ENCODE measurements at regions not wholly inside any gene's neighbourhood (a gene's known extent, or its start where the extent isn't known, plus 50 kb on each side); places are given as distances from the start of the nearest gene placed in this dataset.

- Mint-ChIP-seq H3K27ac (no peak overlapping the region), H3K9me3 (no peaks in the 10 kb centered on the region), H3K4me1 (ENCODE audit: low read depth) (no peaks in the 10 kb centered on the region), H3K4me3 (no peak overlapping the region), H3K36me3 (ENCODE audit: low read depth) (no peaks in the 10 kb centered on the region), H3K27me3 (ENCODE audit: low read depth) (peaks cover 2% of the 10 kb centered on the region)
- no peak for DNase-seq (ENCODE audit: low spot score)
Observed at GRCh38 chr1:99131546-99131945, 126.9 kb upstream of the PLPPR5 start.

DNA sequence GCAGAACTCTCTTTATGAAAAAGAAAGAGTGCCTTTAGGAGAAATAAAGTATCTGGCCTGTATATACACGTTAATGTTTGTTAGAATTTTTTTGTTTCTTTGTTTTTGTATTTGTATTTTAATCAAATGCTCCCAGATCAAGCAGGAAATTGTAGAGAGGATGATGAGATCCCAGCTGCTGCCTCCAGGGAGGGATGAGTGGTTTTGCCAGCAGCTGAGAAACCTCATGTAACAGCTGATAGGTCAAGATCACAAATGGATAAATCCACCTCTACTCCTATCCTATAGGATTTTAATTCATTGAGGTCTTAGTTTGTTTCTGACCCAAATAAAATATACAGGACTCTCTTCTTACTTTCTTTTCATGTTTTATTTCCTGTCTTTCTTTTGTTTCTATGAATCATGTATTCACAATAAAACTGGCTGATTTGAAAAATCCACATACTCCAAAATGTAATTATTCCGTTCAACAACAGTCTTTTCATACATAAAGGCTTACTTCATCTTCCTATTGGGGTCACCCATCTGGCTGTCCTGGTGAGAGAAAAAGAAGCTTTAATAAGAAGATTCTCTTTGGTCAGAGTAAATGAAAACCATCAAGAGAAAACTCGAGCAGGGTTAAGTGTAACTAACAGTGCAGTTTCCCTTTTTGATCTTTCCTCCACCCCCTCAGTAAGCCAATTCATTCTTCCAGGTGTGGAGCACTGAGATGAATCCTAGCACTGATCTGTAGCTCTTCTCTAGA lies 129.3 kb upstream of the PLPPR5 start:
- DNase-seq (ENCODE audit: low spot score) = no peak
- Mint-ChIP-seq H3K4me1 (ENCODE audit: low read depth) (no peaks in the 10 kb centered on the region), H3K9me3 (no peaks in the 10 kb centered on the region), H3K27ac (no peak overlapping the region), H3K27me3 (ENCODE audit: low read depth) (no peaks in the 10 kb centered on the region), H3K36me3 (ENCODE audit: low read depth) (no peaks in the 10 kb centered on the region), H3K4me3 (no peak overlapping the region)

DNA sequence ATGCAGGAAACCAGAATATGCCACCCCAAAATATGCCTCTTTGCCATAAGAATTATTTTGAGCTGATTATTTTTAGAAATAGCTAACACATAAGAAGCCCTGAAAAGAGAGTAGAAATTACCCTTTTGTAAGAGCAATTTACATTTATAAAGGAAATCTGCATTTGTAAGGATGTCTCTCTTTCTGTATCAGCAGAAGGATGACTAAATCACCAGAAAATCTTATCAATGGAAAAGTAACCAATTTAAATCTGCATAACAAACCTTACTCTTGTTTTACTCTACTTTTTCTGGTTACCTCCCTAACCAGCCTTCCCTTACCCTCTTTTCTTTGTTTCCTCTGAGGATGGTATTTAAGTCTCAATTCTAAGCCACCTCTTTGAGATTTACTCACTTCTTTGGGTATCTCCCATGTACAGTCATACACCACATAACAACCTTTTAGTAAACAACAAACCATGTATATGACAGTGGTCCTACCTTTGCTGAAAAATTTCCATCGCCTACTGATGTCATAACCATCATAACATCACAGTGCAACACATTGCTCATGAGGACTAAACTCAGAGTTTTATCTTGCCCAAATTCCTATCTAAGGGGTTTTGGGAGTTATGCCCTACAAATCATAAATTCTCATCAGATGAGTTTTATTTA lies 126.6 kb upstream of the PLPPR4 start:
- Mint-ChIP-seq H3K27me3 (ENCODE audit: low read depth) (no peaks in the 10 kb centered on the region), H3K27ac (no peak overlapping the region), H3K36me3 (ENCODE audit: low read depth) (no peaks in the 10 kb centered on the region), H3K4me1 (ENCODE audit: low read depth) (no peaks in the 10 kb centered on the region), H3K4me3 (no peak overlapping the region), H3K9me3 (no peaks in the 10 kb centered on the region)
- no peak for DNase-seq (ENCODE audit: low spot score)

DNA sequence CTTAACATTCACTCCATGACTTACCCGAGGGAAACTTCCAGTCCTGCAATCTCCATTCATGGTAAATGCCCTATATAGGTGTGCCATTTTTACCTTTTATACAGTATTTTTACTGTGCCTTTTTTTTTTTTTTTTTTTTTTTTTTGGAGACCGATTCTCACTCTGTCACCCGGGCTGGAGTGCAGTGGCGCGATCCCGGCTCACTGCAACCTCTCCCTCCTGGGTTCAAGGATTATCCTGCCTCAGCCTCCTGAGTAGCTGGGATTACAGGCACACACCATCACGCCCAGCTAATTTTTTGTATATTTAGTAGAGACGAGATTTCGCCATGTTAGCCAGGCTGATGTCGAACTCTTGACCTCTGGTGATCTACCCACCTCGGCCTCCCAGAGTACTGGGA lies 124.4 kb upstream of the PLPPR4 start:
- DNase-seq (ENCODE audit: low spot score) = no peak
- H3K27ac Mint-ChIP-seq = no peak overlapping the region

GRCh38 chr1:99146129-99146848 lies 118.0 kb upstream of the PLPPR4 start:
- no peak for DNase-seq (ENCODE audit: low spot score)
- no peaks in the 10 kb centered on the region for H3K4me1 Mint-ChIP-seq (ENCODE audit: low read depth)
- H3K27me3 Mint-ChIP-seq (ENCODE audit: low read depth) = peaks cover 3% of the 10 kb centered on the region
- no peak overlapping the region for H3K4me3 Mint-ChIP-seq
- H3K9me3 Mint-ChIP-seq = no peaks in the 10 kb centered on the region
- no peaks in the 10 kb centered on the region for H3K36me3 Mint-ChIP-seq (ENCODE audit: low read depth)
- H3K27ac Mint-ChIP-seq = no peak overlapping the region

More for the DNA sequence above, 124.4 kb upstream of the PLPPR4 start:
- Mint-ChIP-seq H3K4me3 (no peak overlapping the region), H3K4me1 (ENCODE audit: low read depth) (no peaks in the 10 kb centered on the region), H3K27me3 (ENCODE audit: low read depth) (no peaks in the 10 kb centered on the region), H3K9me3 (no peaks in the 10 kb centered on the region), H3K36me3 (ENCODE audit: low read depth) (no peaks in the 10 kb centered on the region)

- H3K36me3 Mint-ChIP-seq (ENCODE audit: low read depth) = no peaks in the 10 kb centered on the region
- no peak overlapping the region for H3K4me3 Mint-ChIP-seq
- H3K9me3 Mint-ChIP-seq = no peaks in the 10 kb centered on the region
- no peak for DNase-seq (ENCODE audit: low spot score)
- H3K27me3 Mint-ChIP-seq (ENCODE audit: low read depth) = peaks cover 3% of the 10 kb centered on the region
- H3K27ac Mint-ChIP-seq = no peak overlapping the region
- H3K4me1 Mint-ChIP-seq (ENCODE audit: low read depth) = no peaks in the 10 kb centered on the region
Observed at GRCh38 chr1:99149952-99150351, 114.3 kb upstream of the PLPPR4 start.

DNA sequence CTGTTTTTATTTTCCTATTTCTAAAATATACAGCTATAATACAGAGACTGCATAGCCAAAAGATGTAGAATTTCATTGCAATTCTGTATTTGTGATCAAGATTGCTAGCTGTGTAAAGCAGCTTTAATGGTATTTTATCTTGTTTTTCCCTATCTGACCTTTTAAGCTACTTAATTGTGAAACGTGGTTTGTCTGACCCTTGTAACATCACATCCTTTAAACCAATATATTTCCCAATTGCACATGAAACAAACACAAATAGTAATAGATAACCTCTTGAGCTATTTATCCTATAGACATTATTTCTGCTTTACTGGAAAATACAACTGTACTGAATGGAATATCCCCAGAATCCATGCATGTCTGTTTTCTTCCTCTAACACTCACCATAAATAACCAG lies 112.2 kb upstream of the PLPPR4 start:
- no peak overlapping the region for H3K4me3 Mint-ChIP-seq
- no peaks in the 10 kb centered on the region for H3K36me3 Mint-ChIP-seq (ENCODE audit: low read depth)
- H3K27ac Mint-ChIP-seq = no peak overlapping the region
- H3K9me3 Mint-ChIP-seq = no peaks in the 10 kb centered on the region
- DNase-seq (ENCODE audit: low spot score) = no peak
- H3K4me1 Mint-ChIP-seq (ENCODE audit: low read depth) = no peaks in the 10 kb centered on the region
- peaks cover 3% of the 10 kb centered on the region for H3K27me3 Mint-ChIP-seq (ENCODE audit: low read depth)

GRCh38 chr1:99163671-99164070 lies 100.6 kb upstream of the PLPPR4 start:
- H3K27me3 Mint-ChIP-seq (ENCODE audit: low read depth) = no peaks in the 10 kb centered on the region
- no peak overlapping the region for H3K4me3 Mint-ChIP-seq
- H3K4me1 Mint-ChIP-seq (ENCODE audit: low read depth) = no peaks in the 10 kb centered on the region
- no peak overlapping the region for H3K27ac Mint-ChIP-seq
- no peak for DNase-seq (ENCODE audit: low spot score)
- no peaks in the 10 kb centered on the region for H3K36me3 Mint-ChIP-seq (ENCODE audit: low read depth)
- no peaks in the 10 kb centered on the region for H3K9me3 Mint-ChIP-seq

DNA sequence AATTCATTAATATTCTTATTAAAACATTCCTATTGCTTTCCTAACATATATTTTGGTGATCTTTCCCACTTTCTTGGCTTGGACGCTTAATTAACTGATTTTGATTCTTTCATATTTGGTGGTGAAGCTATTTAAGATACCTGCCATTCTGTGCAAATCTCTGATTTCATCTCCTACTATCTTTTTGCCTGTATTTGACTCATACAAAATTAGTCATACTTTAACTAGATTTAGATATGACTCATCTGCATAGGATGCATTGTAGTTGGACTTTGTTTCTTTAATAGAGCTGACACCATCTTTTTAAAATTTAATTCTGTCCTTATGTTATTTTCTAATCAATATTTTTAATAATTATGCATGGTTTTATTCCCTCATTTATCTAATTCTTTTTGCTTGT lies 93.8 kb upstream of the PLPPR4 start:
- H3K36me3 Mint-ChIP-seq (ENCODE audit: low read depth) = no peaks in the 10 kb centered on the region
- H3K27ac Mint-ChIP-seq = no peak overlapping the region
- H3K4me1 Mint-ChIP-seq (ENCODE audit: low read depth) = peaks cover 3% of the 10 kb centered on the region
- no peak for DNase-seq (ENCODE audit: low spot score)
- H3K27me3 Mint-ChIP-seq (ENCODE audit: low read depth) = peaks cover 2% of the 10 kb centered on the region
- no peak overlapping the region for H3K4me3 Mint-ChIP-seq
- no peaks in the 10 kb centered on the region for H3K9me3 Mint-ChIP-seq

DNA sequence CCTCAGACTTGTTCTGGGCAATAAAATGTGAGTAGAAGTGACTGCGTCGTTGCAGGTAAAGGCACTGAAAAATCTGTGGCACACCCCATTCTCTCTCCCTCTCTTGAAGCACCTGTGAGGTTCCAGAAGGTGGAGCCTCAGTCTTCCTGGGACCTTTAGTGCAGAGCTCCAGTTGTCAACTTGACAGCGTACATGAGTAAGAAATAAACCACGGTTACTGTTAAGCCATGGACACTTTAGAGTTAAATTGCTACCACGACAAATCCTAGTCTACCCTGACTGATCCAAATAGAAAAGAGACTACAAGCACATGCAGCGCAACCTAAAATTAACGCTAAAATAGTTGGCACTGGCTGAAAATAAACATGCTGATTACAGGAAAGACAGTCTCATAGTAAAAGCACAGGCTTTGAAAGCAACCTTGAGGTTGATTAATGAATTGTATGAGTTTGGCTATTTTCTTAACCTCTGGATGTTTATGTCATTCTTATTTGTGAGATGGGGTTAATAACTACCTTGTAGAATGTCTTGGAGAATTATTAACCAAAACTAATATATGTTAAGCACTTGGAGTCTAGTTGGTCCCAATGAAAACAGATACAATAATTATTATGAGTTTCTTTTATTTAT lies 93.0 kb upstream of the PLPPR4 start:
- DNase-seq (ENCODE audit: low spot score) = no peak
- Mint-ChIP-seq H3K27ac (no peak overlapping the region), H3K4me1 (ENCODE audit: low read depth) (peaks cover 3% of the 10 kb centered on the region), H3K9me3 (no peaks in the 10 kb centered on the region), H3K27me3 (ENCODE audit: low read depth) (peaks cover 2% of the 10 kb centered on the region), H3K36me3 (ENCODE audit: low read depth) (no peaks in the 10 kb centered on the region), H3K4me3 (no peak overlapping the region)

DNA sequence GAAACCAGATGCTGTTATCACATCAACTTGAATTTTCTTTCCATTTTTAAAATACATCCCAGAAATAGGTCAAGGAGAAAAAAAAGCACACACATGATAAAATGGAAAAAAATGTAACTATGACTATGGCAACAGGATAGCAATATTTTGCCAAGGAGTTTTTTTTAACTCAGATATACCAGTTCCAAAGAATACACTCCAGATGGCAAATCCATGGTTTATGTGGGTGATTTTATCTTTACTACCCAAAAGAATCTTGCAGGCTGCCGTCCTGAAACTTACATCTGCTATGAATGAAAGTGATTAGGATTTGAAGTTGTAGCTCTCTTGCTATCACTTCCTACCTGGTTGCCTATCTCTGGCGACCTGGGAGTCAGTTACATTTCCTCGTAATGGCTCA lies 91.0 kb upstream of the PLPPR4 start:
- Mint-ChIP-seq H3K27me3 (ENCODE audit: low read depth) (peaks cover 2% of the 10 kb centered on the region), H3K27ac (no peak overlapping the region), H3K36me3 (ENCODE audit: low read depth) (no peaks in the 10 kb centered on the region), H3K9me3 (no peaks in the 10 kb centered on the region), H3K4me1 (ENCODE audit: low read depth) (peaks cover 3% of the 10 kb centered on the region), H3K4me3 (no peak overlapping the region)
- DNase-seq (ENCODE audit: low spot score) = no peak

- Mint-ChIP-seq H3K9me3 (no peaks in the 10 kb centered on the region), H3K4me1 (ENCODE audit: low read depth) (peaks cover 3% of the 10 kb centered on the region), H3K27me3 (ENCODE audit: low read depth) (peaks cover 2% of the 10 kb centered on the region), H3K36me3 (ENCODE audit: low read depth) (no peaks in the 10 kb centered on the region), H3K4me3 (no peak overlapping the region), H3K27ac (no peak overlapping the region)
- no peak for DNase-seq (ENCODE audit: low spot score)
Observed at GRCh38 chr1:99173900-99174299, 90.4 kb upstream of the PLPPR4 start.

- Mint-ChIP-seq H3K36me3 (ENCODE audit: low read depth) (no peaks in the 10 kb centered on the region), H3K9me3 (no peaks in the 10 kb centered on the region), H3K4me1 (ENCODE audit: low read depth) (no peaks in the 10 kb centered on the region), H3K27me3 (ENCODE audit: low read depth) (peaks cover 2% of the 10 kb centered on the region), H3K27ac (no peak overlapping the region), H3K4me3 (no peak overlapping the region)
- no peak for DNase-seq (ENCODE audit: low spot score)
Observed at GRCh38 chr1:99176753-99177152, 87.5 kb upstream of the PLPPR4 start.

DNA sequence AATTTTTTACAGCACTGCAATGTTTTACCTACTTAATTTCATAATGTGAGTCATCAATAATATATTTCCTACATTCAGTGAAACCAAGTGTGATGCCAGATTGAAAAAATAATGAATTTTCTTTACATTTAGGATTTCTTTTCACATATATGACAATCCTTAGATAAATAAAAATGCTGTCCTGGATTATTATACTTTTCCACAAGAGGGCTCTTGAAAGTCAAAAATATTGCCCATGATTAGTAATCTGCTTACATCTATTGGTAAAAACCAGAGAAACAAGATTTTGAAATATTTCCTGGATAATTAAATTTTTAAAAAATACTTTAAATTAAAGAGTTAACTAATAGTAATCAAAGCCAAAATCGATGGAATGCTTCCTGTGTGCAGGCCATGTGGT lies 86.8 kb upstream of the PLPPR4 start:
- H3K36me3 Mint-ChIP-seq (ENCODE audit: low read depth) = no peaks in the 10 kb centered on the region
- no peaks in the 10 kb centered on the region for H3K4me1 Mint-ChIP-seq (ENCODE audit: low read depth)
- peaks cover 2% of the 10 kb centered on the region for H3K27me3 Mint-ChIP-seq (ENCODE audit: low read depth)
- no peaks in the 10 kb centered on the region for H3K9me3 Mint-ChIP-seq
- H3K27ac Mint-ChIP-seq = no peak overlapping the region
- DNase-seq (ENCODE audit: low spot score) = no peak
- no peak overlapping the region for H3K4me3 Mint-ChIP-seq
